ENCODE measurements at regions not wholly inside any gene's neighbourhood (a gene's known extent, or its start where the extent isn't known, plus 50 kb on each side); places are given as distances from the start of the nearest gene placed in this dataset.

DNA sequence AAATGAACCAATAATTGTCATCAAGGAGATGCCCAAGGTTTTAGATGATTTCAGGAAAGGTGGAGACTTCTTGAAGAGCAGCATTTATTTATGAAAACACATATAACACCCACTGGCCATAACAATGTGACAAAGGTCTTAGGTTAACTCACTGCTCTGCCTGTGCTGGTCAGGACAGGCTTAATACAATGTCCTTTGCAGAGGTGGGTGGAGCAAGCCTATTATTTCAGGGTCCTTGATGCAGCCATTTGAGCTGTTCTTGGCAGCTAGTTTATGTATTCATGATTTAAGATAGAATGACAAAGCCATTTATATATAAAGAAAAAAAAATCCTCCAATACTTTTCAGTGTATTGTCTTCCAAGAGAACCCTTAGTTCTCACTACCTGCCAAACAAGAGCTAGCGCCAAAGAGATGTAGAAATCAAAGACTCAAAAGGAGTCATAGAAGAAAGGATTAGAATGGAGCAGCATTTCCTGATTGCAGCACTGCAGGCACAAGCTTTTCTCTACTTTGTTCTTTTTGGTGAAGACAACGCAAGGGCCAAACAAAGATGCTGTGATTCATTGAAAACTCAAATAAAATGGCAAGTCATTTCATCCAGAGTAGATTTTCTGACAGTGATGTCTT lies 124.3 kb upstream of the TSHZ2 start:
- Histone ChIP-seq H3K36me3 (no peaks in the 10 kb centered on the region), H3K9me3 (ENCODE audit: low read depth) (no peaks in the 10 kb centered on the region), H3K79me2 (ENCODE audit: low read depth) (no peaks in the 10 kb centered on the region), H3K27ac (no peak overlapping the region), H3K4me2 (peak overlapping the region; percentile 39), H3F3A (ENCODE audit: low read depth) (no peaks in the 10 kb centered on the region), H2AFZ (replicated peaks) (peak overlapping the region; percentile 10), H3K27me3 (no peaks in the 10 kb centered on the region), H3K4me3 (no peak overlapping the region), H4K20me1 (ENCODE audit: low read depth) (no peaks in the 10 kb centered on the region), H3K4me1 (peaks cover 12% of the 10 kb centered on the region), H3K9ac (no peak overlapping the region)
- peak; percentile 11 for DNase-seq (ENCODE audit: low spot score)
- Mint-ChIP-seq H3K9me3 (no peaks in the 10 kb centered on the region), H3K4me1 (peaks cover 11% of the 10 kb centered on the region), H3K27ac (no peak overlapping the region), H3K36me3 (no peaks in the 10 kb centered on the region), H3K4me3 (no peak overlapping the region), H3K27me3 (ENCODE audit: insufficient read depth, low read depth) (no peaks in the 10 kb centered on the region)
- no peak for TF ChIP-seq EZH2 (IDR thresholded peaks at IDR 0.05)
- TF ChIP-seq, protein P1, sequence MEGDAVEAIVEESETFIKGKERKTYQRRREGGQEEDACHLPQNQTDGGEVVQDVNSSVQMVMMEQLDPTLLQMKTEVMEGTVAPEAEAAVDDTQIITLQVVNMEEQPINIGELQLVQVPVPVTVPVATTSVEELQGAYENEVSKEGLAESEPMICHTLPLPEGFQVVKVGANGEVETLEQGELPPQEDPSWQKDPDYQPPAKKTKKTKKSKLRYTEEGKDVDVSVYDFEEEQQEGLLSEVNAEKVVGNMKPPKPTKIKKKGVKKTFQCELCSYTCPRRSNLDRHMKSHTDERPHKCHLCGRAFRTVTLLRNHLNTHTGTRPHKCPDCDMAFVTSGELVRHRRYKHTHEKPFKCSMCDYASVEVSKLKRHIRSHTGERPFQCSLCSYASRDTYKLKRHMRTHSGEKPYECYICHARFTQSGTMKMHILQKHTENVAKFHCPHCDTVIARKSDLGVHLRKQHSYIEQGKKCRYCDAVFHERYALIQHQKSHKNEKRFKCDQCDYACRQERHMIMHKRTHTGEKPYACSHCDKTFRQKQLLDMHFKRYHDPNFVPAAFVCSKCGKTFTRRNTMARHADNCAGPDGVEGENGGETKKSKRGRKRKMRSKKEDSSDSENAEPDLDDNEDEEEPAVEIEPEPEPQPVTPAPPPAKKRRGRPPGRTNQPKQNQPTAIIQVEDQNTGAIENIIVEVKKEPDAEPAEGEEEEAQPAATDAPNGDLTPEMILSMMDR (IDR thresholded peaks at IDR 0.05): no peak
- no peak for TF ChIP-seq EZH2phosphoT487 (IDR thresholded peaks at IDR 0.05)

DNA sequence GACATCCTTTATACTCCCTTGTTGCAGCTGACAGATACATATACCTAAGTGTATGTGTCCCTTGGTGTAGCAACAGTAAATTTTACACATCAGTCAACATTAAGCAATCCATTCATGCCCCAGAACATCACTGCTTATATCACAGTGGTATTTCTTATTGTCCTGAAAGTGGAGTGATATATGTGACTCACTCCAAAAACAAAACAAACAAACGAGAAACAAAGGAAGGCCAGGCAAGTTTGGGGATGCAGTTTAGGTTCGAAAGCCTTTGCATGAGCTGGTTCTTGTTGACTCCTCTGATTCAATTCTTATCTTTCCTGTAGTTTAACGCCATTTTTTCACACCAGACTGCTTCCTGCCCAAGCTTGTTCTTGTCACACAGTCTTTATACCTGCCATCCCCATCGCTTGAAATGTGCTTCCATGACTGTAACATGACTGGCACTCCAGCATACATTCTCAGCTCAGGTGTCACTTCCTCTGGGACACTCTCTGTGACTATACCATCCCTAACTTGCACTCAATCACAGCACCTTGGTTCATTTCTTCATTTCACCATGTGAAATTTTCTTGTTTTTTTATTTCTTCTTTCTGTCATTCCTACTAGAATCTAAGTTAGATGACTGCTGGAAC lies 125.0 kb upstream of the TSHZ2 start:
- H3K27me3 ChIP-seq: no peaks in the 10 kb centered on the region
- H3K27ac ChIP-seq: no peak overlapping the region
- no peaks in the 10 kb centered on the region for H3F3A ChIP-seq (ENCODE audit: low read depth)
- no peak overlapping the region for H3K4me3 ChIP-seq
- no peaks in the 10 kb centered on the region for H3K9me3 Mint-ChIP-seq
- no peak overlapping the region for H3K4me3 Mint-ChIP-seq
- no peaks in the 10 kb centered on the region for H4K20me1 ChIP-seq (ENCODE audit: low read depth)
- no peaks in the 10 kb centered on the region for H3K36me3 Mint-ChIP-seq
- no peak for TF ChIP-seq EZH2 (IDR thresholded peaks at IDR 0.05)
- TF ChIP-seq, protein P1 (IDR thresholded peaks at IDR 0.05): no peak
- TF ChIP-seq EZH2phosphoT487 (IDR thresholded peaks at IDR 0.05): no peak
- no peak overlapping the region for H2AFZ ChIP-seq (replicated peaks)
- H3K36me3 ChIP-seq: no peaks in the 10 kb centered on the region
- H3K9ac ChIP-seq: no peak overlapping the region
- H3K4me1 Mint-ChIP-seq: peaks cover 11% of the 10 kb centered on the region
- H3K27ac Mint-ChIP-seq: no peak overlapping the region
- peak overlapping the region; percentile 39 for H3K4me2 ChIP-seq
- no peaks in the 10 kb centered on the region for H3K79me2 ChIP-seq (ENCODE audit: low read depth)
- peaks cover 12% of the 10 kb centered on the region for H3K4me1 ChIP-seq
- no peaks in the 10 kb centered on the region for H3K9me3 ChIP-seq (ENCODE audit: low read depth)
- DNase-seq (ENCODE audit: low spot score): no peak
- H3K27me3 Mint-ChIP-seq (ENCODE audit: insufficient read depth, low read depth): no peaks in the 10 kb centered on the region

DNA sequence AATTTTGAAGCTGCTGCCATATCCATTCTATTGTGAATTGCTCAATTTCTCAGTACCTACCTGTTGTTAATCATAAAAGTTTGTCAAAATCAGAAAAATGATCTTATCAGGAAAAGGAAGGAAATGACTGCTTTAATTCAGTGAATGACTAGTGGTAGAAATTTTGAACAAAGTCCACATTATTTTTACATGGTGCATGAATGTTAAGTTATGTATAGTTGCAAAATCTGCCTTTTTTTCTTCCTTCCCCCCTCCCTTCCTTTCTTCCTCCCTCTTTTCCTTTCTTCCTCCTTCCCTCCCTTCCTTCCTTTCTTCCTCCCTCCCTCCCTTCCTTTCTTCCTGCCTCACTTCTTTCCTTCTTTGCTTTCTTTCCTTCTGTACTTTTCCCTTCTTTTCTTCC lies 127.1 kb upstream of the TSHZ2 start:
- Mint-ChIP-seq H3K4me1 (peaks cover 22% of the 10 kb centered on the region), H3K4me3 (no peak overlapping the region), H3K9me3 (no peaks in the 10 kb centered on the region), H3K27ac (no peak overlapping the region), H3K27me3 (ENCODE audit: insufficient read depth, low read depth) (no peaks in the 10 kb centered on the region), H3K36me3 (no peaks in the 10 kb centered on the region)
- Histone ChIP-seq H3K4me3 (no peak overlapping the region), H3K4me2 (no peak overlapping the region), H3K4me1 (peaks cover 12% of the 10 kb centered on the region), H3K36me3 (no peaks in the 10 kb centered on the region), H3K27me3 (no peaks in the 10 kb centered on the region), H4K20me1 (ENCODE audit: low read depth) (no peaks in the 10 kb centered on the region), H3F3A (ENCODE audit: low read depth) (no peaks in the 10 kb centered on the region), H3K27ac (no peak overlapping the region), H3K9ac (no peak overlapping the region), H2AFZ (replicated peaks) (no peak overlapping the region), H3K79me2 (ENCODE audit: low read depth) (no peaks in the 10 kb centered on the region), H3K9me3 (ENCODE audit: low read depth) (no peaks in the 10 kb centered on the region)
- no peak for DNase-seq (ENCODE audit: low spot score)
- TF ChIP-seq EZH2 (IDR thresholded peaks at IDR 0.05) (no peak), EZH2phosphoT487 (IDR thresholded peaks at IDR 0.05) (no peak)
- TF ChIP-seq, protein P1 (IDR thresholded peaks at IDR 0.05): no peak
